HepG2 (cell line): ENCODE measurements at regions not wholly inside any gene's neighbourhood (a gene's known extent, or its start where the extent isn't known, plus 50 kb on each side); places are given as distances from the start of the nearest gene placed in this dataset.

ENCODE experiments used
- BRD4 ChIP-seq: sonication (generic); formaldehyde crosslinking; IDR thresholded peaks from 2 replicates; pipeline ENCODE4 v1.4.0; 2020; ENCODE audit warnings: missing genetic modification reagents
- CTCF ChIP-seq: sonication (generic); formaldehyde crosslinking; IDR thresholded peaks from 2 replicates; pipeline ENCODE4 v1.5.0; 2020; ENCODE audit warnings: mild to moderate bottlenecking, missing genetic modification reagents, moderate library complexity
- E2F1 ChIP-seq: sonication (generic); formaldehyde crosslinking; IDR thresholded peaks from 2 replicates; pipeline ENCODE4 v1.5.0; 2020; ENCODE audit warnings: missing genetic modification reagents
- FIP1L1 ChIP-seq: fragments of 200-400 bp; formaldehyde crosslinking; IDR thresholded peaks from 2 replicates; pipeline ENCODE4 v1.6.1; 2018; ENCODE audit warnings: low read depth, mild to moderate bottlenecking, low read length, moderate library complexity, borderline replicate concordance; ENCODE audit not compliant: insufficient read depth
- FOXK1 ChIP-seq: sonication (generic); formaldehyde crosslinking; IDR thresholded peaks from 2 replicates; pipeline ENCODE4 v1.4.0; 2020; ENCODE audit warnings: low read depth, missing genetic modification reagents, borderline replicate concordance
- HIC2 ChIP-seq: sonication (generic); formaldehyde crosslinking; IDR thresholded peaks from 2 replicates; pipeline ENCODE4 v1.9.0; 2022; ENCODE audit warnings: low read depth, missing genetic modification reagents
- KDM5B ChIP-seq: sonication (generic); formaldehyde crosslinking; IDR thresholded peaks from 2 replicates; pipeline ENCODE4 v1.4.0; 2020; ENCODE audit warnings: missing genetic modification reagents, mild to moderate bottlenecking, borderline replicate concordance
- POGZ ChIP-seq: sonication (generic); formaldehyde crosslinking; IDR thresholded peaks from 2 replicates; pipeline ENCODE4 v1.4.0; 2020; ENCODE audit warnings: mild to moderate bottlenecking, missing genetic modification reagents
- POLR2G ChIP-seq: fragments of 200-400 bp; formaldehyde crosslinking; IDR thresholded peaks from 2 replicates; pipeline ENCODE4 v1.6.1; 2018; ENCODE audit warnings: mild to moderate bottlenecking, low read depth, low read length, moderate library complexity
- PTBP1 ChIP-seq: fragments of 200-400 bp; formaldehyde crosslinking; IDR thresholded peaks from 2 replicates; pipeline ENCODE4 v1.6.1; 2018; ENCODE audit warnings: low read length, low read depth; ENCODE audit not compliant: poor library complexity, severe bottlenecking
- SIN3B ChIP-seq: fragments of 150-350 bp; IDR thresholded peaks from 2 replicates; pipeline ENCODE4 v1.6.1; 2014; ENCODE audit warnings: low read length
- SMYD3 ChIP-seq: sonication (generic); formaldehyde crosslinking; IDR thresholded peaks from 2 replicates; pipeline ENCODE4 v1.8.1; 2023; ENCODE audit warnings: mild to moderate bottlenecking, missing genetic modification reagents
- SNAPC4 ChIP-seq: sonication (generic); formaldehyde crosslinking; IDR thresholded peaks from 2 replicates; pipeline ENCODE4 v1.4.0; 2020; ENCODE audit warnings: mild to moderate bottlenecking, missing genetic modification reagents
- SP1 ChIP-seq, 2 experiments: fragments of 450-650 bp in 1 of 2; sonication (generic) in 1 of 2; formaldehyde crosslinking in 1 of 2; IDR thresholded peaks; 2 replicates each; pipeline versions ENCODE4 v1.4.0 to v1.6.1; 2016 to 2020; ENCODE audit warnings: missing genetic modification reagents in 1 of 2
- STAG1 ChIP-seq: sonication (generic); formaldehyde crosslinking; IDR thresholded peaks from 2 replicates; pipeline ENCODE4 v1.4.0; 2020; ENCODE audit warnings: missing genetic modification reagents
- ZC3H13 ChIP-seq: sonication (generic); formaldehyde crosslinking; IDR thresholded peaks from 2 replicates; pipeline ENCODE4 v1.8.1; 2023; ENCODE audit warnings: mild to moderate bottlenecking, missing genetic modification reagents, moderate library complexity
- ZFP91 ChIP-seq: sonication (generic); formaldehyde crosslinking; IDR thresholded peaks from 2 replicates; pipeline ENCODE4 v1.9.0; 2022; ENCODE audit warnings: missing genetic modification reagents, mild to moderate bottlenecking, borderline replicate concordance
- ZNF138 ChIP-seq: sonication (generic); formaldehyde crosslinking; IDR thresholded peaks from 2 replicates; pipeline ENCODE4 v1.5.0; 2020; ENCODE audit warnings: mild to moderate bottlenecking, low read depth, missing genetic modification reagents
- ZNF549 ChIP-seq: sonication (generic); formaldehyde crosslinking; IDR thresholded peaks from 2 replicates; pipeline ENCODE4 v1.5.0; 2020; ENCODE audit warnings: missing genetic modification reagents

GRCh38 chr1:87787551-87787950 lies 458.9 kb downstream of the LMO4 start (continued):
- TF ChIP-seq HIC2 (CRISPR knock-in tag) (no peak), E2F1 (no peak), FIP1L1 (no peak), ZNF549 (peak; percentile 64; the same call in 1 of the 2 replicates), SP1 (IDR thresholded peaks at IDR 0.05) (no peak), SP1 (CRISPR knock-in tag; IDR thresholded peaks at IDR 0.05) (no peak), SIN3B (no peak), STAG1 (CRISPR knock-in tag) (peak; percentile 50), POLR2G (no peak), SNAPC4 (CRISPR knock-in tag) (no peak), ZFP91 (CRISPR knock-in tag) (no peak), PTBP1 (no peak), BRD4 (0 out of 2 replicates have a peak, but pooled peaks have one; percentile 12), ZNF138 (CRISPR knock-in tag) (no peak), POGZ (no peak), CTCF (CRISPR knock-in tag) (peak; percentile 49), FOXK1 (CRISPR knock-in tag) (no peak), ZC3H13 (CRISPR knock-in tag) (no peak), KDM5B (CRISPR knock-in tag) (no peak), SMYD3 (no peak)
